Lower leg skin (tissue), 4 donors: ENCODE measurements at regions not wholly inside any gene's neighbourhood (a gene's known extent, or its start where the extent isn't known, plus 50 kb on each side); places are given as distances from the start of the nearest gene placed in this dataset.

Experiments
- DNase-seq, 2 donors: peaks; one replicate each; pipeline ENCODE4 v3.0.0-alpha.2; 2019; ENCODE audit warnings: low spot score in 2 of 2
- H3K4me3 ChIP-seq: fragments of 200-600 bp; sonication (generic); 2 replicates; pipeline ENCODE4 v1.5.1; 2017; ENCODE audit warnings: mild to moderate bottlenecking, low read depth; ENCODE audit not compliant: poor library complexity, severe bottlenecking
- CTCF ChIP-seq, 3 donors: fragments of 450-650 bp; IDR thresholded peaks; one replicate each; pipeline ENCODE4 v1.5.1; 2016; ENCODE audit warnings: antibody characterized with exemption in 3 of 3, mild to moderate bottlenecking in 3 of 3, moderate library complexity in 2 of 3
- POLR2A ChIP-seq, 2 donors: fragments of 450-650 bp; IDR thresholded peaks; one replicate each; pipeline ENCODE4 v1.6.1; 2016 to 2017; ENCODE audit warnings: antibody characterized with exemption in 2 of 2, mild to moderate bottlenecking in 1 of 2, moderate library complexity in 1 of 2
- WGBS, 2 donors: methylation state at CpG; one replicate each; pipeline ENCODE4 v1.1.5; 2018; 5-methylcytosine and 5-hydroxymethylcytosine counted together
- intact Hi-C: fragments of 100-400 bp; cut with DNase I; formaldehyde crosslinking; loops from one replicate; pipeline ENCODE4 v1.15.0; 2023; ENCODE audit warnings: low total_unique reads

GRCh38 chr2:13711154-13711553 is 921.4 kb upstream of the LRATD1 start:
- no peak overlapping the region for H3K4me3 ChIP-seq
- TF ChIP-seq CTCF (IDR thresholded peaks at IDR 0.05) (no peak), POLR2A (IDR thresholded peaks at IDR 0.05) (no peak)
- WGBS, 2 donors: 60 to 68% methylated on average over 2 of the region's 2 CpGs
- no peak for DNase-seq
- intact Hi-C loops: no loop called here

- intact Hi-C loops: no loop called here
- 69 to 71% methylated on average over 3 of the region's 3 CpGs for WGBS, 2 donors
- no peak overlapping the region for H3K4me3 ChIP-seq
- TF ChIP-seq POLR2A (IDR thresholded peaks at IDR 0.05) (no peak), CTCF (IDR thresholded peaks at IDR 0.05) (no peak)
- DNase-seq: no peak
Observed at GRCh38 chr2:13714466-13714865, 918.1 kb upstream of the LRATD1 start.

GRCh38 chr2:13725945-13726344 is 906.6 kb upstream of the LRATD1 start:
- WGBS, 2 donors: 63 to 73% methylated on average over 1 of the region's 1 CpG
- no peak for DNase-seq
- intact Hi-C loops: no loop called here
- TF ChIP-seq CTCF (IDR thresholded peaks at IDR 0.05) (no peak), POLR2A (IDR thresholded peaks at IDR 0.05) (no peak)
- no peak overlapping the region for H3K4me3 ChIP-seq

GRCh38 chr2:13745330-13745729 is 887.2 kb upstream of the LRATD1 start:
- no peak for DNase-seq
- TF ChIP-seq POLR2A (IDR thresholded peaks at IDR 0.05) (no peak), CTCF (IDR thresholded peaks at IDR 0.05) (no peak)
- intact Hi-C loops: no loop called here
- H3K4me3 ChIP-seq: no peak overlapping the region
- 43 to 53% methylated on average over 3 of the region's 3 CpGs for WGBS, 2 donors

GRCh38 chr2:13751955-13752354 is 880.6 kb upstream of the LRATD1 start:
- 88 to 100% methylated on average over 1 of the region's 1 CpG for WGBS, 2 donors
- TF ChIP-seq CTCF (IDR thresholded peaks at IDR 0.05) (no peak), POLR2A (IDR thresholded peaks at IDR 0.05) (no peak)
- intact Hi-C loops: no loop called here
- DNase-seq: no peak
- no peak overlapping the region for H3K4me3 ChIP-seq

- no peak for DNase-seq
- WGBS, 2 donors: 29 to 31% methylated on average over 1 of the region's 1 CpG
- TF ChIP-seq POLR2A (IDR thresholded peaks at IDR 0.05) (no peak), CTCF (IDR thresholded peaks at IDR 0.05) (no peak)
- intact Hi-C loops: no loop called here
- H3K4me3 ChIP-seq: no peak overlapping the region
Observed at GRCh38 chr2:13758412-13758811, 874.1 kb upstream of the LRATD1 start.
